Stimulated activated CD4-positive, alpha-beta T cell treated with anti-CD3 and anti-CD28 coated beads, Interleukin-1b, Interleukin-23, amount 100 ng/mL, for 24 hours (primary cell): ENCODE measurements at regions not wholly inside any gene's neighbourhood (a gene's known extent, or its start where the extent isn't known, plus 50 kb on each side); places are given as distances from the start of the nearest gene placed in this dataset.
"Not testable (repeated sequence)": the region's sequence is repeated elsewhere in the genome, so short reads cannot be mapped to it uniquely, and the experiment has no call there.

Source experiments
- DNase-seq, 4 experiments: peaks; one replicate each; pipeline ENCODE4 v3.0.0-alpha.2; 2020; ENCODE audit warnings: low read depth in 4 of 4, low spot score in 1 of 4

- no peak for DNase-seq
These were observed 466.3 kb upstream of the ID4 start for GRCh38 chr6:19370831-19371230.

- no peak for DNase-seq
These were observed 461.6 kb upstream of the ID4 start for GRCh38 chr6:19375613-19376012.

GRCh38 chr6:19377722-19378121 is 459.4 kb upstream of the ID4 start:
- no peak for DNase-seq

GRCh38 chr6:19380293-19380692 is 456.9 kb upstream of the ID4 start:
- no peak for DNase-seq

GRCh38 chr6:19382676-19383075 is 454.5 kb upstream of the ID4 start:
- DNase-seq = no peak

- DNase-seq = no peak
These were observed 445.2 kb upstream of the ID4 start for GRCh38 chr6:19391926-19392325.

GRCh38 chr6:19394051-19394450 is 443.1 kb upstream of the ID4 start:
- no peak for DNase-seq

- no peak for DNase-seq
These were observed 442.5 kb upstream of the ID4 start for GRCh38 chr6:19394687-19395086.

GRCh38 chr6:19395316-19395715 is 441.9 kb upstream of the ID4 start:
- DNase-seq = no peak

GRCh38 chr6:19399406-19399805 is 437.8 kb upstream of the ID4 start:
- DNase-seq = no peak

GRCh38 chr6:19404884-19405283 is 432.3 kb upstream of the ID4 start:
- not testable (repeated sequence) for DNase-seq

- no peak for DNase-seq
These were observed 428.8 kb upstream of the ID4 start for GRCh38 chr6:19408331-19408730.

- no peak for DNase-seq
These were observed 426.7 kb upstream of the ID4 start for GRCh38 chr6:19410481-19410880.

GRCh38 chr6:19413323-19413722 is 423.8 kb upstream of the ID4 start:
- DNase-seq = no peak

GRCh38 chr6:19415605-19416326 is 421.4 kb upstream of the ID4 start:
- no peak for DNase-seq

- no peak for DNase-seq
These were observed 420.4 kb upstream of the ID4 start for GRCh38 chr6:19416811-19417210.

GRCh38 chr6:19417713-19418112 is 419.5 kb upstream of the ID4 start:
- DNase-seq = no peak

- DNase-seq = no peak
These were observed 412.3 kb upstream of the ID4 start for GRCh38 chr6:19424853-19425252.

- no peak for DNase-seq
These were observed 409.6 kb upstream of the ID4 start for GRCh38 chr6:19427548-19427947.

- no peak for DNase-seq
These were observed 404.1 kb upstream of the ID4 start for GRCh38 chr6:19432966-19433498.

- DNase-seq = no peak
These were observed 403.1 kb upstream of the ID4 start for GRCh38 chr6:19434065-19434464.

- DNase-seq = no peak
These were observed 401.4 kb upstream of the ID4 start for GRCh38 chr6:19435755-19436154.
